Nephron progenitor cell (in vitro differentiated cells): ENCODE measurements at regions not wholly inside any gene's neighbourhood (a gene's known extent, or its start where the extent isn't known, plus 50 kb on each side); places are given as distances from the start of the nearest gene placed in this dataset.
A peak's percentile ranks its signal among the peaks of the same experiment; 100 is the strongest.
"Not testable (repeated sequence)": the region's sequence is repeated elsewhere in the genome, so short reads cannot be mapped to it uniquely, and the experiment has no call there.

Source experiments
- DNase-seq: peaks from one replicate; pipeline ENCODE4 v3.0.0; 2021
- H3K27ac Mint-ChIP-seq: 2 replicates; pipeline ENCODE4 v1.8.0; 2021; ENCODE audit warnings: mild to moderate bottlenecking, moderate library complexity, mixed read lengths
- H3K27me3 Mint-ChIP-seq: 2 replicates; pipeline ENCODE4 v1.8.0; 2021; ENCODE audit warnings: mild to moderate bottlenecking, low read depth, mixed read lengths; ENCODE audit not compliant: poor library complexity
- H3K36me3 Mint-ChIP-seq: 2 replicates; pipeline ENCODE4 v1.8.0; 2021; ENCODE audit warnings: low read depth, mixed read lengths
- H3K4me1 Mint-ChIP-seq: 2 replicates; pipeline ENCODE4 v1.8.0; 2021; ENCODE audit warnings: mixed read lengths
- H3K4me3 Mint-ChIP-seq: 2 replicates; pipeline ENCODE4 v1.8.0; 2021; ENCODE audit warnings: mild to moderate bottlenecking, moderate library complexity, mixed read lengths
- H3K9me3 Mint-ChIP-seq: 2 replicates; pipeline ENCODE4 v1.8.0; 2021; ENCODE audit warnings: mild to moderate bottlenecking, moderate library complexity, mixed read lengths
- CTCF ChIP-seq: fragments of 200-600 bp; sonication (generic); IDR thresholded peaks from 2 replicates; pipeline ENCODE4 v1.5.0; 2021; ENCODE audit warnings: antibody characterized with exemption

DNA sequence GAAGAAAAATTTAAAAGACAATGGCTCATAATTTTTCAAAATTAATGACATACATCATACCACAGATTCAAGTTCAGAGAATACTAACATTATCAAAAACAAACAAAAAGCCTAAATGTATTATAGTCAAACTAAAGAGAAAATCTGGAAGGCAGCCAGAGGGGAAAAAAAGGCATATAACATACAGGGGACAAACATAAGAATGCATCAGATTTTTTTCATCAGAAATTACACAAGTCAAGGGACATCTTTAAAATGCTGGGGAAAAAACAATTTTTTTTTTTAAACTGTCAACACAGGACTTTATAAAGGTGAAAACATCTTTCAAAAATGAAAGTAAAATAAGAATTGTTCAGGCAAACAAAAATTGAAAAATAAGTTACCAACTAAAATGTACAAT, 478.4 kb upstream of the PLXNA2 start:
- Mint-ChIP-seq H3K27ac (no peak overlapping the region), H3K4me3 (no peak overlapping the region), H3K27me3 (no peaks in the 10 kb centered on the region), H3K36me3 (peaks cover 22% of the 10 kb centered on the region), H3K9me3 (peaks cover 46% of the 10 kb centered on the region), H3K4me1 (no peaks in the 10 kb centered on the region)
- no peak for TF ChIP-seq CTCF
- DNase-seq: no peak

GRCh38 chr1:208724079-208724478, 479.9 kb upstream of the PLXNA2 start:
- Mint-ChIP-seq H3K4me1 (no peaks in the 10 kb centered on the region), H3K36me3 (peaks cover 19% of the 10 kb centered on the region), H3K27ac (no peak overlapping the region), H3K4me3 (no peak overlapping the region), H3K9me3 (peaks cover 43% of the 10 kb centered on the region), H3K27me3 (no peaks in the 10 kb centered on the region)
- no peak for TF ChIP-seq CTCF
- no peak for DNase-seq

GRCh38 chr1:208728815-208729214, 484.6 kb upstream of the PLXNA2 start:
- no peak for DNase-seq
- peaks cover 4% of the 10 kb centered on the region for H3K9me3 Mint-ChIP-seq
- no peak overlapping the region for H3K27ac Mint-ChIP-seq
- no peaks in the 10 kb centered on the region for H3K36me3 Mint-ChIP-seq
- peaks cover 8% of the 10 kb centered on the region for H3K4me1 Mint-ChIP-seq
- H3K4me3 Mint-ChIP-seq: no peak overlapping the region
- H3K27me3 Mint-ChIP-seq: no peaks in the 10 kb centered on the region
- no peak for TF ChIP-seq CTCF

DNA sequence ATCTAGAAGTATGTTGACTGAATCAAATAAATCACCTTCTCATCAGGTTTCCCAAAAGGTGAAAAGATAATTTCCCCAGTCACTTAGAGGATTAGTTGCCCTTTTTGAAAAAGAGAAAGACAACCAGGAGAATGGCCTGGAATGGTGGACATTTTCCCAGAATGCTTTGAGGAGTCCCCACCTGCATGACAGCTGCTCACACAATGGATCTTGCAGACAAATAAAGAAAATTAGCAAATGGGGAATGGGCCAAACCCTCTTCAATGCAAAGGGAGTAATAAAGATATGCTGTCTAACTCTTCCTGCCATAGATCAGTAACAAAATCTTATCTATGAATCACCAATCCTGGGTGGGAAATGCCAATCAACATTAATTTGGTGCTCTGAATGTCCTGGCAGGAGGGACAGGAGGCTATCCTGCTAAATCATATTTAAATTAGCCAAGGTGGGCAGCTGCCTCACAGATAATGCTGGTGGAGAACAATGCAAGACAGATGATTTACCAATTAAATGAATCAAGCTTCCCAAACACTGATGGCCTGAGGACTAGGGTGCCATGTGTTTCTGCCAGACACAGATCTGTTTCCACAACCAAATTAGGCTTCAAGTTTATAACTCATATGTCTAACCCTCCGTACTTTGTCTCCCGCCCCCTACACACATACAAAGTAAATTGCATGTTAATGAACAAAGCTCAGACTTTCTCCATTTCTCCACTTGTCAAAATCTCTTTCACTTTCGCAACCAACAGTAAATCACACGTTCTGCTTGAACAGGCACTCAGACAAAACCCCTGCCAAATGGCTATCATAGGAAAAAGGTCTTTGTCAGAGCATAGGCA, 488.0 kb upstream of the PLXNA2 start:
- peak; percentile 8 for DNase-seq
- Mint-ChIP-seq H3K36me3 (no peaks in the 10 kb centered on the region), H3K4me1 (peaks cover 8% of the 10 kb centered on the region), H3K27ac (no peak overlapping the region), H3K4me3 (no peak overlapping the region), H3K27me3 (no peaks in the 10 kb centered on the region), H3K9me3 (peaks cover 7% of the 10 kb centered on the region)
- no peak for TF ChIP-seq CTCF

DNA sequence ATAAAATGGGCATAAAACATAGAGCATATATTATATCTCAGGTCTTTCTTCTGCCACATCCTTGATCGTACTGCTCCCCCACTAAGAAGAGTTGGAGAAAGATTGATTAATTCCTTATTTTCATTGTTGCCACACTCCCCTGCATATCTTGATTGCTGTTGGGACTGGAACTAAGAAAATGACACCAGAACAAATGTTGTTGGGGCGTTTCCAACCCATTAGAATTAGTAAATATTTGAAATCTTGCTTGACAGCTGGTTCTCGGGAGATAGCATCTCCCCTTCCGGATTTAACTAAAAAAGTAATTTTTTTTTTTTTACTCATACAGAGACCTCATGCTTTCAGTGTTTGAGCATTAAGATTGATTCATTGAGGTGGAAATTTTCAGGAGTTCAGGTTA, 493.0 kb upstream of the PLXNA2 start:
- DNase-seq: no peak
- Mint-ChIP-seq H3K27me3 (peaks cover 4% of the 10 kb centered on the region), H3K4me3 (no peak overlapping the region), H3K4me1 (peaks cover 7% of the 10 kb centered on the region), H3K36me3 (peaks cover 7% of the 10 kb centered on the region), H3K9me3 (peaks cover 33% of the 10 kb centered on the region), H3K27ac (no peak overlapping the region)
- TF ChIP-seq CTCF: no peak

GRCh38 chr1:208737922-208738321, 493.7 kb upstream of the PLXNA2 start:
- Mint-ChIP-seq H3K4me1 (no peaks in the 10 kb centered on the region), H3K27me3 (peaks cover 4% of the 10 kb centered on the region), H3K9me3 (peaks cover 33% of the 10 kb centered on the region), H3K36me3 (peaks cover 7% of the 10 kb centered on the region), H3K27ac (peak overlapping the region; percentile 29), H3K4me3 (no peak overlapping the region)
- TF ChIP-seq CTCF: no peak
- no peak for DNase-seq

GRCh38 chr1:208739636-208740035, 495.5 kb upstream of the PLXNA2 start:
- H3K27me3 Mint-ChIP-seq, DNase-seq, H3K4me3 Mint-ChIP-seq, H3K4me1 Mint-ChIP-seq, H3K36me3 Mint-ChIP-seq, H3K27ac Mint-ChIP-seq: not testable (repeated sequence)
- H3K9me3 Mint-ChIP-seq: peaks cover 33% of the 10 kb centered on the region
